Small intestine (tissue), 7 donors: ENCODE measurements at regions not wholly inside any gene's neighbourhood (a gene's known extent, or its start where the extent isn't known, plus 50 kb on each side); places are given as distances from the start of the nearest gene placed in this dataset.

Source experiments
- DNase-seq, 2 donors: peaks; one replicate each; pipeline versions ENCODE4 v3.0.0 to v3.0.0-alpha.2; 2013
- FAIRE-seq: peaks from 2 replicates; lab custom pipeline; 2012; peaks lifted over from hg19 to GRCh38; lab: Jason Lieb, UNC
- H3K27ac ChIP-seq, 3 donors: one replicate each; pipeline ENCODE4 v1.5.1; 2013; ENCODE audit warnings: low read length in 2 of 3, mild to moderate bottlenecking in 2 of 3, control low read depth in 1 of 3, inconsistent platforms in 1 of 3, low read depth in 1 of 3, moderate library complexity in 1 of 3
- H3K27me3 ChIP-seq, 3 donors: one replicate each; pipeline ENCODE4 v1.6.1; 2013; ENCODE audit warnings: low read length in 3 of 3, inconsistent platforms in 1 of 3; ENCODE audit not compliant: control insufficient read depth in 3 of 3, insufficient read depth in 3 of 3
- H3K36me3 ChIP-seq, 3 donors: one replicate each; pipeline ENCODE4 v1.6.1; 2013; ENCODE audit warnings: low read length in 3 of 3, inconsistent platforms in 1 of 3, low read depth in 1 of 3, mild to moderate bottlenecking in 1 of 3, moderate library complexity in 1 of 3; ENCODE audit not compliant: control insufficient read depth in 3 of 3, insufficient read depth in 2 of 3
- H3K4me1 ChIP-seq, 3 donors: one replicate each; pipeline ENCODE4 v1.6.1; 2013; ENCODE audit warnings: low read length in 2 of 3, inconsistent platforms in 1 of 3, low read depth in 1 of 3, mild to moderate bottlenecking in 1 of 3, moderate library complexity in 1 of 3; ENCODE audit not compliant: control insufficient read depth in 3 of 3, insufficient read depth in 2 of 3
- H3K4me3 ChIP-seq, 3 donors: one replicate each; pipeline ENCODE4 v1.5.1; 2013; ENCODE audit warnings: low read length in 3 of 3, control low read depth in 1 of 3, inconsistent platforms in 1 of 3, low read depth in 1 of 3, mild to moderate bottlenecking in 1 of 3, moderate library complexity in 1 of 3
- H3K9me3 ChIP-seq, 2 donors: one replicate each; pipeline ENCODE4 v1.6.1; 2013; ENCODE audit warnings: low read depth in 1 of 2, low read length in 1 of 2; ENCODE audit not compliant: control insufficient read depth in 2 of 2, insufficient read depth in 1 of 2
- WGBS, 3 donors: extraction: QIAGEN DNeasy Blood & Tissue Kit; methylation state at CpG; one replicate each; pipeline ENCODE4 v1.1.7; 2013; 5-methylcytosine and 5-hydroxymethylcytosine counted together
- donor health status: healthy with polysubstance abuse.
- donor health status: control.
- donor health status: control.
- donor health status: Bipolar disorder and iron deficiency.
- donor health status: healthy.

- no peak overlapping the region for H3K4me3 ChIP-seq
- H3K9me3 ChIP-seq: no peaks in the 10 kb centered on the region
- H3K27ac ChIP-seq: no peak overlapping the region
- no peaks in the 10 kb centered on the region for H3K36me3 ChIP-seq
- H3K4me1 ChIP-seq: no peaks in the 10 kb centered on the region
- FAIRE-seq (no peak), DNase-seq (no peak)
- 94 to 97% (median 94%) methylated on average over 10 of the region's 10 CpGs for WGBS, 3 donors
- H3K27me3 ChIP-seq: no peaks in the 10 kb centered on the region
Observed at GRCh38 chr3:166489826-166490225, 652.6 kb upstream of the BCHE start.

- DNase-seq (no peak), FAIRE-seq (no peak)
- Histone ChIP-seq H3K27ac (no peak overlapping the region), H3K36me3 (no peaks in the 10 kb centered on the region), H3K9me3 (no peaks in the 10 kb centered on the region), H3K4me3 (no peak overlapping the region), H3K27me3 (no peaks in the 10 kb centered on the region), H3K4me1 (no peaks in the 10 kb centered on the region)
- WGBS, 3 donors: 91 to 95% (median 93%) methylated on average over 5 of the region's 5 CpGs
Observed at GRCh38 chr3:166488977-166489672, 651.9 kb upstream of the BCHE start.

- Histone ChIP-seq H3K27me3 (no peaks in the 10 kb centered on the region), H3K9me3 (no peaks in the 10 kb centered on the region), H3K27ac (no peak overlapping the region), H3K36me3 (no peaks in the 10 kb centered on the region), H3K4me1 (no peaks in the 10 kb centered on the region), H3K4me3 (no peak overlapping the region)
- FAIRE-seq (no peak), DNase-seq (no peak)
- WGBS, 3 donors: 84 to 87% (median 85%) methylated on average over 3 of the region's 3 CpGs
Observed at GRCh38 chr3:166484470-166484869, 647.2 kb upstream of the BCHE start.

GRCh38 chr3:166481340-166481739 is 644.1 kb upstream of the BCHE start:
- no peaks in the 10 kb centered on the region for H3K4me1 ChIP-seq
- DNase-seq (no peak), FAIRE-seq (no peak)
- no peaks in the 10 kb centered on the region for H3K27me3 ChIP-seq
- no peak overlapping the region for H3K27ac ChIP-seq
- H3K9me3 ChIP-seq: no peaks in the 10 kb centered on the region
- H3K36me3 ChIP-seq: no peaks in the 10 kb centered on the region
- no peak overlapping the region for H3K4me3 ChIP-seq

GRCh38 chr3:166478356-166478755 is 641.1 kb upstream of the BCHE start:
- Histone ChIP-seq H3K36me3 (no peaks in the 10 kb centered on the region), H3K27ac (no peak overlapping the region), H3K9me3 (no peaks in the 10 kb centered on the region), H3K27me3 (no peaks in the 10 kb centered on the region), H3K4me1 (no peaks in the 10 kb centered on the region), H3K4me3 (no peak overlapping the region)
- FAIRE-seq (no peak), DNase-seq (no peak)
- WGBS, 3 donors: 67 to 82% (median 70%) methylated on average over 3 of the region's 3 CpGs

GRCh38 chr3:166473501-166473900 is 636.3 kb upstream of the BCHE start:
- Histone ChIP-seq H3K4me1 (no peaks in the 10 kb centered on the region), H3K36me3 (no peaks in the 10 kb centered on the region), H3K27me3 (no peaks in the 10 kb centered on the region), H3K27ac (no peak overlapping the region), H3K4me3 (no peak overlapping the region), H3K9me3 (no peaks in the 10 kb centered on the region)
- DNase-seq: no peak
- FAIRE-seq: no peak
- WGBS, 3 donors: 54 to 83% (median 62%) methylated on average over 2 of the region's 2 CpGs

GRCh38 chr3:166472015-166472414 is 634.8 kb upstream of the BCHE start:
- Histone ChIP-seq H3K4me1 (no peaks in the 10 kb centered on the region), H3K36me3 (no peaks in the 10 kb centered on the region), H3K27ac (no peak overlapping the region), H3K27me3 (no peaks in the 10 kb centered on the region), H3K4me3 (no peak overlapping the region), H3K9me3 (no peaks in the 10 kb centered on the region)
- DNase-seq (no peak), FAIRE-seq (no peak)
- 8 to 42% (median 12%) methylated on average over 1 of the region's 1 CpG for WGBS, 3 donors

- DNase-seq: no peak
- no peaks in the 10 kb centered on the region for H3K9me3 ChIP-seq
- no peak overlapping the region for H3K4me3 ChIP-seq
- no peaks in the 10 kb centered on the region for H3K4me1 ChIP-seq
- H3K27ac ChIP-seq: no peak overlapping the region
- 76 to 87% (median 83%) methylated on average over 4 of the region's 4 CpGs for WGBS, 3 donors
- H3K36me3 ChIP-seq: no peaks in the 10 kb centered on the region
- no peak for FAIRE-seq
- no peaks in the 10 kb centered on the region for H3K27me3 ChIP-seq
Observed at GRCh38 chr3:166471074-166471767, 634.0 kb upstream of the BCHE start.
